WTC11 (cell line): ENCODE measurements at regions not wholly inside any gene's neighbourhood (a gene's known extent, or its start where the extent isn't known, plus 50 kb on each side); places are given as distances from the start of the nearest gene placed in this dataset.

Source experiments
- ATAC-seq: fragments of 200-7000 bp; cut with Tn5 transposase; 2 replicates; pipeline ENCODE4 v1.10.0; 2021; ENCODE audit warnings: mild to moderate bottlenecking, moderate library complexity
- CTCF ChIA-PET: fragments of 300-600 bp; sonication (Branson Sonifier 250); formaldehyde crosslinking; loops from one replicate; lab custom pipeline; 2021; ENCODE audit warnings: antibody characterized with exemption; lab: Charles Lee
- POLR2A ChIA-PET: fragments of 350-600 bp; sonication (Branson Sonifier 250); formaldehyde crosslinking; loops from one replicate; lab custom pipeline; 2021; ENCODE audit warnings: antibody characterized with exemption; lab: Charles Lee
- DNase-seq: peaks from one replicate; pipeline ENCODE4 v3.0.0; 2021; ENCODE audit warnings: low spot score
- H3K27ac Mint-ChIP-seq: 2 replicates; pipeline ENCODE4 v1.8.0; 2021; ENCODE audit warnings: mixed read lengths
- H3K27me3 Mint-ChIP-seq: 2 replicates; pipeline ENCODE4 v1.8.0; 2021; ENCODE audit warnings: low read depth, mild to moderate bottlenecking, moderate library complexity, mixed read lengths
- H3K36me3 Mint-ChIP-seq: 2 replicates; pipeline ENCODE4 v1.8.0; 2021; ENCODE audit warnings: mixed read lengths
- H3K4me1 Mint-ChIP-seq: 2 replicates; pipeline ENCODE4 v1.8.0; 2022; ENCODE audit warnings: mixed read lengths
- H3K4me3 Mint-ChIP-seq: 2 replicates; pipeline ENCODE4 v1.8.0; 2021; ENCODE audit warnings: mild to moderate bottlenecking, moderate library complexity, mixed read lengths
- H3K9me3 Mint-ChIP-seq: 2 replicates; pipeline ENCODE4 v1.8.0; 2021; ENCODE audit warnings: mixed read lengths
- AFF4 ChIP-seq: sonication (generic); formaldehyde crosslinking; IDR thresholded peaks from 2 replicates; pipeline ENCODE4 v1.8.1; 2023; ENCODE audit warnings: mild to moderate bottlenecking, missing genetic modification reagents, borderline replicate concordance
- ATF2 ChIP-seq: sonication (generic); formaldehyde crosslinking; IDR thresholded peaks from 2 replicates; pipeline ENCODE4 v1.8.1; 2022; ENCODE audit warnings: low read depth, missing genetic modification reagents, borderline replicate concordance
- CREM ChIP-seq: sonication (generic); formaldehyde crosslinking; IDR thresholded peaks from 2 replicates; pipeline ENCODE4 v1.8.1; 2022; ENCODE audit warnings: mild to moderate bottlenecking, missing genetic modification reagents, moderate library complexity
- E2F5 ChIP-seq: sonication (generic); formaldehyde crosslinking; IDR thresholded peaks from 2 replicates; pipeline ENCODE4 v1.8.1; 2022; ENCODE audit warnings: mild to moderate bottlenecking, moderate library complexity, missing genetic modification reagents
- ELF4 ChIP-seq: sonication (generic); formaldehyde crosslinking; IDR thresholded peaks from 2 replicates; pipeline ENCODE4 v1.8.1; 2022; ENCODE audit warnings: low read depth, mild to moderate bottlenecking, moderate library complexity, missing genetic modification reagents
- EMX1 ChIP-seq: fragments of 250-450 bp; sonication (Bioruptor Pico); IDR thresholded peaks from 2 replicates; pipeline ENCODE4 v1.8.0; 2021; ENCODE audit warnings: mild to moderate bottlenecking
- ERG ChIP-seq: fragments of 250-450 bp; sonication (Bioruptor Pico); IDR thresholded peaks from 2 replicates; pipeline ENCODE4 v1.8.0; 2021; ENCODE audit warnings: mild to moderate bottlenecking
- FOXJ3 ChIP-seq: sonication (generic); formaldehyde crosslinking; IDR thresholded peaks from 2 replicates; pipeline ENCODE4 v1.9.0; 2021; ENCODE audit warnings: missing genetic modification reagents, mild to moderate bottlenecking, borderline replicate concordance
- FOXP1 ChIP-seq: sonication (generic); formaldehyde crosslinking; IDR thresholded peaks from 2 replicates; pipeline ENCODE4 v1.8.0; 2022; ENCODE audit warnings: missing genetic modification reagents, mild to moderate bottlenecking, moderate library complexity, borderline replicate concordance
- IRF1 ChIP-seq: sonication (generic); formaldehyde crosslinking; IDR thresholded peaks from 2 replicates; pipeline ENCODE4 v1.8.0; 2023; ENCODE audit warnings: missing genetic modification reagents
- NFE2L1 ChIP-seq: sonication (generic); formaldehyde crosslinking; IDR thresholded peaks from 2 replicates; pipeline ENCODE4 v1.8.1; 2023; ENCODE audit warnings: missing genetic modification reagents
- PREB ChIP-seq: sonication (generic); formaldehyde crosslinking; IDR thresholded peaks from 2 replicates; pipeline ENCODE4 v1.8.1; 2022; ENCODE audit warnings: mild to moderate bottlenecking, missing genetic modification reagents, moderate library complexity, borderline replicate concordance
- ZBTB43 ChIP-seq: sonication (generic); formaldehyde crosslinking; IDR thresholded peaks from 2 replicates; pipeline ENCODE4 v1.8.1; 2023; ENCODE audit warnings: mild to moderate bottlenecking, missing genetic modification reagents
- ZNF219 ChIP-seq: sonication (generic); formaldehyde crosslinking; IDR thresholded peaks from 2 replicates; pipeline ENCODE4 v1.8.0; 2023; ENCODE audit warnings: missing genetic modification reagents, mild to moderate bottlenecking, borderline replicate concordance
- ZNF263 ChIP-seq: sonication (generic); formaldehyde crosslinking; IDR thresholded peaks from 2 replicates; pipeline ENCODE4 v1.8.1; 2022; ENCODE audit warnings: low read depth, mild to moderate bottlenecking, moderate library complexity, missing genetic modification reagents
- ZNF396 ChIP-seq: fragments of 250-450 bp; sonication (Bioruptor Pico); IDR thresholded peaks from 2 replicates; pipeline ENCODE4 v1.8.0; 2021; ENCODE audit warnings: mild to moderate bottlenecking, moderate library complexity, borderline replicate concordance
- ZNF423 ChIP-seq: fragments of 250-450 bp; sonication (Bioruptor Pico); IDR thresholded peaks from 2 replicates; pipeline ENCODE4 v2.1.2; 2022; ENCODE audit warnings: mild to moderate bottlenecking, moderate library complexity
- ZNF512 ChIP-seq: sonication (generic); formaldehyde crosslinking; IDR thresholded peaks from 2 replicates; pipeline ENCODE4 v1.8.1; 2022; ENCODE audit warnings: missing genetic modification reagents, borderline replicate concordance

- TF ChIP-seq ZNF263 (no peak), NFE2L1 (CRISPR knock-in tag) (no peak)
Measured at GRCh38 chr3:148082506-148083280, 615.0 kb upstream of the AGTR1 start (continued).

GRCh38 chr3:148083526-148084182, 614.0 kb upstream of the AGTR1 start:
- no peak overlapping the region for H3K4me3 Mint-ChIP-seq
- ATAC-seq (no peak; the same call in 1 of the 2 replicates), DNase-seq (no peak)
- no peaks in the 10 kb centered on the region for H3K36me3 Mint-ChIP-seq
- POLR2A ChIA-PET, result no interaction called here
- TF ChIP-seq ZNF512 (CRISPR knock-in tag), result no peak
- TF ChIP-seq IRF1 (CRISPR knock-in tag), result no peak
- TF ChIP-seq FOXJ3 (CRISPR knock-in tag), result no peak
- TF ChIP-seq ZNF396 (CRISPR knock-in tag), result no peak
- no peak for TF ChIP-seq CREM (CRISPR knock-in tag)
- TF ChIP-seq E2F5 (CRISPR knock-in tag), result no peak
- no peak for TF ChIP-seq ZNF219 (CRISPR knock-in tag)
- TF ChIP-seq ATF2, result no peak
- TF ChIP-seq FOXP1, result no peak
- TF ChIP-seq ELF4, result no peak
- no peak for TF ChIP-seq ERG (CRISPR knock-in tag)
- TF ChIP-seq AFF4, result no peak
- TF ChIP-seq PREB (CRISPR knock-in tag), result no peak
- no peak for TF ChIP-seq ZNF423 (CRISPR knock-in tag)
- TF ChIP-seq EMX1 (CRISPR knock-in tag), result no peak
- TF ChIP-seq ZBTB43 (CRISPR knock-in tag), result no peak
- H3K27me3 Mint-ChIP-seq, result no peaks in the 10 kb centered on the region
- CTCF ChIA-PET, result interaction anchor here (0.6 to 0.7 kb wide), 2 partner anchors 9 to 23 kb away, joined by 3 read pairs; no protein-coding TSS in a partner anchor
- no peaks in the 10 kb centered on the region for H3K9me3 Mint-ChIP-seq
- 0 out of 2 replicates have a peak overlapping the region, but pooled peaks have one; percentile 51 for H3K27ac Mint-ChIP-seq
- H3K4me1 Mint-ChIP-seq, result peaks cover 4% of the 10 kb centered on the region; the same call in 1 of the 2 replicates
